Right lobe of liver (tissue), 6 donors: ENCODE measurements at regions not wholly inside any gene's neighbourhood (a gene's known extent, or its start where the extent isn't known, plus 50 kb on each side); places are given as distances from the start of the nearest gene placed in this dataset.

Source experiments
- ATAC-seq, 4 donors: fragments of 200-7000 bp; cut with Tn5 transposase; one replicate each; pipeline ENCODE4 v1.9.1; 2020; ENCODE audit warnings: mild to moderate bottlenecking in 4 of 4, moderate library complexity in 4 of 4
- DNase-seq, 3 donors: peaks; one replicate each; pipeline ENCODE4 v3.0.0-alpha.2; 2020
- H3K27ac ChIP-seq, 3 donors: fragments of 200-600 bp; one replicate each; pipeline ENCODE4 v1.8.0; 2022
- H3K27me3 ChIP-seq, 2 donors: fragments of 200-600 bp; one replicate each; pipeline ENCODE4 v1.8.0; 2022
- H3K36me3 ChIP-seq, 4 donors: fragments of 200-600 bp; sonication (generic) in 1 of 4; one replicate each; pipeline versions ENCODE4 v1.5.1 to v1.8.0; 2017 to 2022; ENCODE audit warnings: control low read depth in 1 of 4
- H3K4me1 ChIP-seq, 4 donors: fragments of 200-600 bp; sonication (generic) in 1 of 4; one replicate each; pipeline versions ENCODE4 v1.5.1 to v1.8.0; 2017 to 2022; ENCODE audit warnings: control low read depth in 1 of 4
- H3K4me3 ChIP-seq, 3 donors: fragments of 200-600 bp; one replicate each; pipeline ENCODE4 v1.8.0; 2022
- H3K9me3 ChIP-seq, 4 donors: fragments of 200-600 bp; sonication (generic) in 1 of 4; one replicate each; pipeline versions ENCODE4 v1.5.1 to v1.8.0; 2017 to 2022; ENCODE audit warnings: control low read depth in 1 of 4
- POLR2A ChIP-seq: fragments of 450-650 bp; IDR thresholded peaks from one replicate; pipeline ENCODE4 v1.6.1; 2017; ENCODE audit warnings: antibody characterized with exemption, mild to moderate bottlenecking
- WGBS: methylation state at CpG from one replicate; pipeline ENCODE4 v1.1.6; 2018; ENCODE audit warnings: low coverage, low lambda C conversion rate; ENCODE audit not compliant: insufficient coverage; ENCODE audit errors: missing lambda C conversion rate; 5-methylcytosine and 5-hydroxymethylcytosine counted together
- intact Hi-C, 2 donors: fragments of 100-400 bp; cut with DNase I; formaldehyde crosslinking; loops; one replicate each; pipeline versions ENCODE4 v1.11.2 to v1.14.1; 2022
- TF ChIP-seq, protein P1 (sequence below), 4 donors: fragments of 200-600 bp in 3 of 4; fragments of 450-650 bp in 1 of 4; IDR thresholded peaks; one replicate each; pipeline versions ENCODE4 v1.5.1 to v1.8.0; 2016 to 2022; ENCODE audit warnings: antibody characterized with exemption in 4 of 4, mild to moderate bottlenecking in 2 of 4
- donor health status: DM: no; HTN: yes; CAD: no.
- donor health status: DM: no; HTN: no; CAD: no.
- donor health status: DM: no; HTN: no; CAD: no.
- donor health status: DM: no; HTN: yes; CAD: no.
- donor health status: DM: no; HTN: yes; CAD: no.

DNA sequence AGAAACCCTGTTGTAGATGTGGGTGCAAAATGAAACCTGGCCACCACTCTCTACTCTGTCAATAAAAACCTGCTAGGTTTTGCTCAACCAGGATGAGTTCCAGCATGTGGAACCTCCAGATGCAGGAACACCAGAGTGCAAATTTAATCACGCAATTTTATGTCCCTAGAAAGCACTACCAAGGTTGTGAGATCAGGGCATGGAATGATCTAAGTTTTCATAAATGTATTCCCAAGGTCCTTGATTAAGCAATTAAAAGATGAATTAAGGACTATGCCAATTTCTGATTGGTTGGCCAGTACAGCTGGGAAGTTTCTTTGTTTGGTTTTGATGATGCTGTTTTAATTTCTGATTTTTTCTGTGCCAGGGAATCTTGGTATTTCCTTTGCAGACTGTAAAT lies 179.2 kb downstream of the KCNS3 start:
- H3K27me3 ChIP-seq, result no peaks in the 10 kb centered on the region
- no peaks in the 10 kb centered on the region for H3K4me1 ChIP-seq
- no peak overlapping the region for H3K4me3 ChIP-seq
- ATAC-seq, result no peak
- TF ChIP-seq POLR2A, result no peak
- TF ChIP-seq, protein P1, sequence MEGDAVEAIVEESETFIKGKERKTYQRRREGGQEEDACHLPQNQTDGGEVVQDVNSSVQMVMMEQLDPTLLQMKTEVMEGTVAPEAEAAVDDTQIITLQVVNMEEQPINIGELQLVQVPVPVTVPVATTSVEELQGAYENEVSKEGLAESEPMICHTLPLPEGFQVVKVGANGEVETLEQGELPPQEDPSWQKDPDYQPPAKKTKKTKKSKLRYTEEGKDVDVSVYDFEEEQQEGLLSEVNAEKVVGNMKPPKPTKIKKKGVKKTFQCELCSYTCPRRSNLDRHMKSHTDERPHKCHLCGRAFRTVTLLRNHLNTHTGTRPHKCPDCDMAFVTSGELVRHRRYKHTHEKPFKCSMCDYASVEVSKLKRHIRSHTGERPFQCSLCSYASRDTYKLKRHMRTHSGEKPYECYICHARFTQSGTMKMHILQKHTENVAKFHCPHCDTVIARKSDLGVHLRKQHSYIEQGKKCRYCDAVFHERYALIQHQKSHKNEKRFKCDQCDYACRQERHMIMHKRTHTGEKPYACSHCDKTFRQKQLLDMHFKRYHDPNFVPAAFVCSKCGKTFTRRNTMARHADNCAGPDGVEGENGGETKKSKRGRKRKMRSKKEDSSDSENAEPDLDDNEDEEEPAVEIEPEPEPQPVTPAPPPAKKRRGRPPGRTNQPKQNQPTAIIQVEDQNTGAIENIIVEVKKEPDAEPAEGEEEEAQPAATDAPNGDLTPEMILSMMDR (IDR thresholded peaks at IDR 0.05), result no peak
- DNase-seq, result no peak
- H3K36me3 ChIP-seq, result no peaks in the 10 kb centered on the region
- WGBS, result no CpG with 5 or more reads among the region's 1 CpG
- intact Hi-C loops, result no loop called here
- H3K9me3 ChIP-seq, result no peaks in the 10 kb centered on the region
- no peak overlapping the region for H3K27ac ChIP-seq

- Histone ChIP-seq H3K4me1 (no peaks in the 10 kb centered on the region), H3K27me3 (no peaks in the 10 kb centered on the region), H3K9me3 (no peaks in the 10 kb centered on the region), H3K36me3 (no peaks in the 10 kb centered on the region), H3K4me3 (no peak overlapping the region), H3K27ac (no peak overlapping the region)
- DNase-seq, result no peak
- 48% methylated on average over 3 of the region's 3 CpGs for WGBS
- no peak for ATAC-seq
- TF ChIP-seq, protein P1 (IDR thresholded peaks at IDR 0.05), result no peak
- no peak for TF ChIP-seq POLR2A
- intact Hi-C loops, result no loop called here
These were observed 176.8 kb downstream of the KCNS3 start for GRCh38 chr2:18055290-18055689.

DNA sequence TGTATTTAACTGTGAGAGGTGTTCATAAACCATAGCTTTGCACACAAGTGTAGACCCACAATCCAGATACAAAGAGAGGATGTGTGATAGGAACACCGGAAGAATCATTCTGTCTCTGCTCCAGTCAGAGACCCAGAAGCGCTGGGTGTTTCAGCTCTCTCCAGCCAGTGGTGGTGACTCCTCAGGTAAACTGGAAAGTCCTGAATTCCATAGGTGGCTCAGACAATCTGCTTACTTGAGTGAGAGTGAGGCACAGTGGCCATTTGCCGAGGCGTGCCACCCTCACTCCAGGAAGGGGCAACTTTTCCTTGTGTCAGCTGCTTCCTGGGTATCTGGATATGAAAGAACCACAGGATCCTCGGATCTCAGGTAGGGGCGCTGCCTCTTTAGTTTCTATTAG lies 171.5 kb downstream of the KCNS3 start:
- no peak for ATAC-seq
- Histone ChIP-seq H3K27me3 (no peaks in the 10 kb centered on the region), H3K27ac (no peak overlapping the region), H3K4me1 (no peaks in the 10 kb centered on the region), H3K9me3 (no peaks in the 10 kb centered on the region), H3K36me3 (no peaks in the 10 kb centered on the region), H3K4me3 (no peak overlapping the region)
- TF ChIP-seq, protein P1 (IDR thresholded peaks at IDR 0.05), result no peak
- DNase-seq, result no peak
- WGBS, result 92% methylated on average over 4 of the region's 6 CpGs
- intact Hi-C loops, result no loop called here

DNA sequence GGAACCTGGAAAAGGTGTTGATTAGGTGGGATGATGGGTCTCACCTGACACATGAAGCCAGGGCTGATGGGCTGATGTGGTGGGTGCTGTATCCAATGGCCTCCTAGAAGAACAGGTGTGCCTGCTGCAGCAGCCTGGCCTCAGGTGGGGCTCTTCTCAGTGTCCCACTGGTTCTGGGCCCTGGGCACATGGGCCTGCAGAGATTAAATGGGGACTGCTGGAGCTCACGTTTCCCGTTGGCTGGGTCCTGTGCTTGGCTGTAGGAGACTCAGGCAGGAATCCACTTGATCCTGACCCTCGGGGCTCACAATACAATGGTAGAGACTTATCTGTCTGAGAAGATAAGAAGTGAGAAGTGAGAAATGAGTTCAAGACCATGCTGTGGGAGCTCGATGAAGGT lies 170.9 kb downstream of the KCNS3 start:
- Histone ChIP-seq H3K27me3 (no peaks in the 10 kb centered on the region), H3K4me3 (no peak overlapping the region), H3K36me3 (no peaks in the 10 kb centered on the region), H3K4me1 (no peaks in the 10 kb centered on the region), H3K27ac (no peak overlapping the region), H3K9me3 (no peaks in the 10 kb centered on the region)
- 18% methylated on average over 2 of the region's 4 CpGs for WGBS
- intact Hi-C loops, result no loop called here
- ATAC-seq (no peak), DNase-seq (no peak)
- TF ChIP-seq POLR2A, result no peak
- TF ChIP-seq, protein P1 (IDR thresholded peaks at IDR 0.05), result no peak
